ENCODE measurements at regions not wholly inside any gene's neighbourhood (a gene's known extent, or its start where the extent isn't known, plus 50 kb on each side); places are given as distances from the start of the nearest gene placed in this dataset.

DNA sequence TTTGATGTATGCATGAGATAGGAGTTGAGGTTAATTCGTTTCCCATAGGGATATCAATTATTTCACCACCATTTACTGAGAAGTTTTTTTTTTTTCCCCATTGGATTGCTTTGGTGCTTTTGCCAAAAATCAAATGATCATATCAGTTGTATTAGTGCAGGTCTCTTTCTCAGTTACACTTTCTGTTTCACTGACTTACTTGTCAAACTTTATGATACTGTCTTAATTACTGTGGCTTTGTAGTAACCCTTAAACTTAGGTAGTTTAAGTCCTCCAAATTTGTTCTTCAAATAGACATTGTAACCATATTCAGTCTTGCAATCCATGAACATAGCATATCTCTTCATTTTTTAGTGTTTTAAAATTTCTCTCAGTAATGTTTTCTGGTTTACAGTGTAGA lies 259.9 kb upstream of the SLCO3A1 start:
- H3K27me3 ChIP-seq (replicated peaks in 1 of 2; ENCODE audit: control insufficient read depth in 2 of 2, insufficient read depth in 2 of 2, low read length in 1 of 2), result no peaks in the 10 kb centered on the region
- RAD21 ChIA-PET (ENCODE audit: unreplicated experiment), result no interaction called here
- FAIRE-seq (no peak), DNase-seq (ENCODE audit: low read depth, low spot score) (no peak), ATAC-seq (no peak)
- SMC1A ChIA-PET (ENCODE audit: uncharacterized antibody, unreplicated experiment), result no interaction called here
- CTCF ChIA-PET, result interaction anchor here (0.6 kb wide), 1 partner anchor 53 kb away, joined by 3 read pairs; no protein-coding TSS in a partner anchor
- H2AFZ ChIP-seq (ENCODE audit: control insufficient read depth, low read depth, low read length), result no peak overlapping the region
- no peak overlapping the region for H3K27ac ChIP-seq (ENCODE audit: control insufficient read depth, insufficient read depth)
- no peak for TF ChIP-seq MTA2 (IDR thresholded peaks at IDR 0.05; ENCODE audit: low read depth)
- in situ Hi-C loops (cut with MboI) (no loop called here), intact Hi-C loops (cut with micrococcal nuclease; ENCODE audit: unreplicated experiment) (no loop called here)
- 0% methylated on average over 1 of the region's 1 CpG for WGBS (ENCODE audit: insufficient coverage, insufficient replicate concordance, low lambda C conversion rate, missing lambda C conversion rate)
- H3K79me2 ChIP-seq (ENCODE audit: control insufficient read depth, insufficient read depth, low read length), result no peaks in the 10 kb centered on the region
- H3K9ac ChIP-seq (ENCODE audit: control insufficient read depth, insufficient read depth, low read length), result no peak overlapping the region
- H3K9me3 ChIP-seq (replicated peaks; ENCODE audit: control insufficient read depth, insufficient read depth, low read length), result no peaks in the 10 kb centered on the region
- POLR2A ChIA-PET, result no interaction called here
- H3K4me3 ChIP-seq, result no peak overlapping the region
- BruUV-seq (replicated peaks), result no TSS peak
- H3K36me3 ChIP-seq (ENCODE audit: control insufficient read depth in 2 of 2, insufficient read depth in 2 of 2, low read length in 1 of 2), result no peaks in the 10 kb centered on the region
- no peaks in the 10 kb centered on the region for H4K20me1 ChIP-seq (ENCODE audit: control insufficient read depth, insufficient read depth)
- H3K4me2 ChIP-seq (ENCODE audit: control insufficient read depth, insufficient read depth), result no peak overlapping the region
- no peaks in the 10 kb centered on the region for H3K4me1 ChIP-seq (ENCODE audit: control insufficient read depth, insufficient read depth, low read length)

DNA sequence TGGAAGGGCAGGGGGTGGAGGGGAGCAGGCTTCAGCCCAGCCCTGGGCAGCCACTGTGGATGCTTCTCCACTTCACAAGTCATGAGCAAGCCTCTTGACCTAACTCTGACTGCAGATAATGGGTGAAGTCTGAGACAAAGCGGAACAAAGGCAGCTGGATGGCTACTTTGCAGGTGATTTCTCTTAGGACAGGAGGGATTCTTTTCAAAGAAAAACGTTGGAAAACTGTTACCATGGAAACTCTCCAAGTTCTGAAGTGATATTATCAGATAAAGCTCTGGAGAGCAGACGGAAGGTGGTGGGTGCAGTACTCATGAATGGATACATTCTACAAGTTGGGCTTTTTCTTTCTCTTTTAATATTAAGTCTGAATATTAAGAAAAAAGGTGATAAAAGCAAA lies 254.2 kb upstream of the SLCO3A1 start:
- DNase-seq (ENCODE audit: low read depth, low spot score) (no peak), ATAC-seq (no peak), FAIRE-seq (no peak)
- ChIA-PET RAD21 (ENCODE audit: unreplicated experiment) (no interaction called here), SMC1A (ENCODE audit: uncharacterized antibody, unreplicated experiment) (no interaction called here), CTCF (no interaction called here), POLR2A (no interaction called here)
- no peak overlapping the region for H3K27ac ChIP-seq (ENCODE audit: control insufficient read depth, insufficient read depth)
- no peaks in the 10 kb centered on the region for H3K9me3 ChIP-seq (replicated peaks; ENCODE audit: control insufficient read depth, insufficient read depth, low read length)
- H3K79me2 ChIP-seq (ENCODE audit: control insufficient read depth, insufficient read depth, low read length), result no peaks in the 10 kb centered on the region
- H3K36me3 ChIP-seq (ENCODE audit: control insufficient read depth in 2 of 2, insufficient read depth in 2 of 2, low read length in 1 of 2), result no peaks in the 10 kb centered on the region
- H3K4me2 ChIP-seq (ENCODE audit: control insufficient read depth, insufficient read depth), result no peak overlapping the region
- H3K9ac ChIP-seq (ENCODE audit: control insufficient read depth, insufficient read depth, low read length), result no peak overlapping the region
- no TSS peak for BruUV-seq (replicated peaks)
- H3K27me3 ChIP-seq (replicated peaks in 1 of 2; ENCODE audit: control insufficient read depth in 2 of 2, insufficient read depth in 2 of 2, low read length in 1 of 2), result no peaks in the 10 kb centered on the region
- H3K4me1 ChIP-seq (ENCODE audit: control insufficient read depth, insufficient read depth, low read length), result no peaks in the 10 kb centered on the region
- intact Hi-C loops (cut with micrococcal nuclease; ENCODE audit: unreplicated experiment) (no loop called here), in situ Hi-C loops (cut with MboI) (no loop called here)
- no peak overlapping the region for H3K4me3 ChIP-seq
- H2AFZ ChIP-seq (ENCODE audit: control insufficient read depth, low read depth, low read length), result no peak overlapping the region
- WGBS (ENCODE audit: insufficient coverage, insufficient replicate concordance, low lambda C conversion rate, missing lambda C conversion rate), result 15% methylated on average over 3 of the region's 3 CpGs
- H4K20me1 ChIP-seq (ENCODE audit: control insufficient read depth, insufficient read depth), result no peaks in the 10 kb centered on the region
- no peak for TF ChIP-seq SPI1 (IDR thresholded peaks at IDR 0.05; ENCODE audit: borderline replicate concordance, insufficient read depth, low read depth, low read length)
- TF ChIP-seq BRCA1 (IDR thresholded peaks at IDR 0.05; ENCODE audit: low read depth, low read length), result no peak
- no peak for TF ChIP-seq ATF7 (IDR thresholded peaks at IDR 0.05; ENCODE audit: low read depth)
- TF ChIP-seq KAT2A (conservative IDR thresholded peaks at IDR 0.05; ENCODE audit: control insufficient read depth, low read depth, low read length), result no peak
- TF ChIP-seq NFIC (IDR thresholded peaks at IDR 0.05; ENCODE audit: low read depth, low read length), result no peak
- no peak for TF ChIP-seq ZNF687 (IDR thresholded peaks at IDR 0.05)
- no peak for TF ChIP-seq YBX1 (IDR thresholded peaks at IDR 0.05)
- TF ChIP-seq ZNF217 (IDR thresholded peaks at IDR 0.05), result no peak
- TF ChIP-seq EZH2 (IDR thresholded peaks at IDR 0.05; ENCODE audit: borderline replicate concordance, control insufficient read depth, low read depth, low read length), result no peak
- no peak for TF ChIP-seq IRF5 (IDR thresholded peaks at IDR 0.05; ENCODE audit: borderline replicate concordance)
- no peak for TF ChIP-seq NRF1 (conservative IDR thresholded peaks at IDR 0.05; ENCODE audit: low read depth, low read length)
- no peak for TF ChIP-seq NFYB (IDR thresholded peaks at IDR 0.05; ENCODE audit: insufficient read depth, low read depth, low read length)
- no peak for TF ChIP-seq CBFB (IDR thresholded peaks at IDR 0.05; ENCODE audit: low read depth)
- no peak for TF ChIP-seq PAX8 (IDR thresholded peaks at IDR 0.05)
- TF ChIP-seq STAT1 (conservative IDR thresholded peaks at IDR 0.05), result no peak
